K562 (cell line): ENCODE measurements at regions not wholly inside any gene's neighbourhood (a gene's known extent, or its start where the extent isn't known, plus 50 kb on each side); places are given as distances from the start of the nearest gene placed in this dataset.

Experiments
- E2F1 ChIP-seq: sonication (generic); formaldehyde crosslinking; IDR thresholded peaks from 2 replicates; pipeline ENCODE4 v1.8.1; 2023; ENCODE audit warnings: mild to moderate bottlenecking, missing genetic modification reagents, moderate library complexity
- GTF3C2 ChIP-seq: IDR thresholded peaks from 3 replicates; pipeline ENCODE4 v1.6.1; 2011; ENCODE audit warnings: borderline replicate concordance, mild to moderate bottlenecking, moderate library complexity; ENCODE audit not compliant: insufficient read length; ENCODE audit errors: extremely low read depth
- NFIC ChIP-seq: fragments of 450-650 bp; IDR thresholded peaks from 2 replicates; pipeline ENCODE4 v1.6.1; 2017; ENCODE audit warnings: mild to moderate bottlenecking, inconsistent platforms
- REST ChIP-seq, 2 experiments: fragments of 450-650 bp; formaldehyde crosslinking in 1 of 2; IDR thresholded peaks; 2 replicates each; pipeline versions ENCODE4 v1.4.0 to v1.6.1; 2014 to 2020; ENCODE audit warnings: mild to moderate bottlenecking in 2 of 2, borderline replicate concordance in 1 of 2, low read depth in 1 of 2
- SETDB1 ChIP-seq: IDR thresholded peaks from one replicate; pipeline ENCODE4 v1.6.1; 2012; ENCODE audit warnings: low read length, control low read depth, inconsistent platforms
- TF ChIP-seq, protein P1 (sequence below): sonication (generic); formaldehyde crosslinking; IDR thresholded peaks from 2 replicates; pipeline ENCODE4 v1.9.0; 2022; ENCODE audit warnings: mild to moderate bottlenecking, missing genetic modification reagents

DNA sequence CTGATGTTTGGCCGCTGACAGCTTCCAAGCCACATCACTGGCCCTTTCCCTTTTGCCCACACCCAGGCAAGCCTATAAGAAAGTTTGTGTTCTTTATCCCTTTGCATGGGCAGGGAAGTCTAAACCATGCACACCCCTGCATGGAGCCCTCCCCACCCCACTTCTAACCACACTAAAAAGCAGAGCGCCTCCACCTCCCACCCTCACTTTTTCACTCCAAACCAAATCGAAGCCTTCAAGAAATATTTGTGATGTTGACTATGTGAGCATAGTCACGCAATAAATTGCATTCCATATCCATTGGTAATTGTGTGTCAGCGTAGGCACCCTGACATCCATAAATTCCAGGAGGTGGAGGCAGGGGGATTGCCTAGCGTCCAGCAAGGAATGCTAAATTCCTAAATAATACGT lies 104.4 kb upstream of the LSM14A start (continued):
- no peak for TF ChIP-seq REST (IDR thresholded peaks at IDR 0.05; ENCODE audit: borderline replicate concordance)
- TF ChIP-seq REST (CRISPR knock-in tag; IDR thresholded peaks at IDR 0.05; ENCODE audit: low read depth): no peak
- no peak for TF ChIP-seq NFIC
- TF ChIP-seq E2F1 (CRISPR knock-in tag): no peak
- TF ChIP-seq, protein P1, sequence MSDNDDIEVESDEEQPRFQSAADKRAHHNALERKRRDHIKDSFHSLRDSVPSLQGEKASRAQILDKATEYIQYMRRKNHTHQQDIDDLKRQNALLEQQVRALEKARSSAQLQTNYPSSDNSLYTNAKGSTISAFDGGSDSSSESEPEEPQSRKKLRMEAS (CRISPR knock-in tag): no peak
- no peak for TF ChIP-seq GTF3C2
- no peak for TF ChIP-seq SETDB1
